Psoas muscle (tissue), 7 donors: ENCODE measurements at regions not wholly inside any gene's neighbourhood (a gene's known extent, or its start where the extent isn't known, plus 50 kb on each side); places are given as distances from the start of the nearest gene placed in this dataset.

Source experiments
- ATAC-seq, 4 donors: fragments of 200-7000 bp; cut with Tn5 transposase; one replicate each; pipeline ENCODE4 v1.9.1; 2020; ENCODE audit warnings: moderate library complexity in 3 of 4, mild to moderate bottlenecking in 2 of 4
- DNase-seq, 2 donors: peaks; one replicate each; pipeline ENCODE4 v3.0.0-alpha.2; 2020
- H3K27ac ChIP-seq: fragments of 200-600 bp; one replicate; pipeline ENCODE4 v1.8.0; 2022
- H3K27me3 ChIP-seq, 3 donors: fragments of 200-600 bp in 1 of 3; one replicate each; pipeline versions ENCODE4 v1.6.1 to v1.8.0; 2013 to 2022; ENCODE audit warnings: low read length in 2 of 3, mild to moderate bottlenecking in 2 of 3, moderate library complexity in 1 of 3; ENCODE audit not compliant: insufficient read depth in 3 of 3
- H3K36me3 ChIP-seq, 2 donors: fragments of 200-600 bp in 1 of 2; one replicate each; pipeline versions ENCODE4 v1.6.1 to v1.8.0; 2013 to 2022; ENCODE audit warnings: low read depth in 1 of 2, mild to moderate bottlenecking in 1 of 2, moderate library complexity in 1 of 2; ENCODE audit not compliant: insufficient read depth in 1 of 2
- H3K4me1 ChIP-seq: fragments of 200-600 bp; one replicate; pipeline ENCODE4 v1.8.0; 2022
- H3K4me3 ChIP-seq: fragments of 200-600 bp; one replicate; pipeline ENCODE4 v1.8.0; 2022; ENCODE audit warnings: mild to moderate bottlenecking
- H3K9me3 ChIP-seq: fragments of 200-600 bp; one replicate; pipeline ENCODE4 v1.8.0; 2022
- WGBS, 3 donors: extraction: QIAGEN DNeasy Blood & Tissue Kit; methylation state at CpG; one replicate each; pipeline versions ENCODE4 v1.1.6 to v1.1.7; 2013; 5-methylcytosine and 5-hydroxymethylcytosine counted together
- intact Hi-C, 2 donors: fragments of 100-400 bp; cut with DNase I; formaldehyde crosslinking; loops; one replicate each; pipeline versions ENCODE4 v1.11.0 to v1.14.2; 2022
- TF ChIP-seq, protein P1 (sequence below): fragments of 200-600 bp; IDR thresholded peaks from one replicate; pipeline ENCODE4 v1.8.0; 2022; ENCODE audit warnings: antibody characterized with exemption
- donor health status: healthy with polysubstance abuse.
- donor health status: DM: no; HTN: no; CAD: no; lungs with moderate emphysema.
- donor health status: Bipolar disorder and iron deficiency.
- donor health status: healthy.
- donor health status: DM: yes; HTN: yes; CAD: no.
- donor health status: DM: no; HTN: no; CAD: no.
- donor health status: DM: yes; HTN: yes; CAD: no.

DNA sequence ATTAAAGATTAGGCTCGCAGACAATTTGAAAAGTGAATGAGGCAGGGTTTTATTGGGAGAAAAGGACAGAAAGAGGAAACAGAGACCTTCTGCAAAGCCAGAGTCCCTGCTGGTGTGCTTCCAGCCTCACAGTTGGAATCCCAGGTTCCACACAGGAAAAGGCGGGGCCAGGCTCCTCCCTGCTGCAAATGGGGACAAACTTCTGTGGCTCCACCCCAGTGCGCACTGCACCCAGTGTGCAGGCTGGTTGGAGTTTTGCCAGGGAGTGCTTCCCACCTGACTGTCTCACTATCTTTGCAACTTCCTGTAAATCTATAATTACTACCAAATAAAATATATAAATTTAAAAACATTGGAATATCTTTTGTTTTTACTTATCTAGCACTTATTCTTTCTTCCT lies 386.0 kb upstream of the GRIN3A start:
- H3K27ac ChIP-seq, result no peak overlapping the region
- H3K4me3 ChIP-seq, result no peak overlapping the region
- H3K9me3 ChIP-seq, result no peaks in the 10 kb centered on the region
- DNase-seq, result no peak
- H3K4me1 ChIP-seq, result no peaks in the 10 kb centered on the region
- no peaks in the 10 kb centered on the region for H3K36me3 ChIP-seq
- intact Hi-C loops, result no loop called here
- ATAC-seq, result no peak
- H3K27me3 ChIP-seq, result no peaks in the 10 kb centered on the region
- 77 to 87% (median 84%) methylated on average over 3 of the region's 3 CpGs for WGBS, 3 donors
- TF ChIP-seq, protein P1, sequence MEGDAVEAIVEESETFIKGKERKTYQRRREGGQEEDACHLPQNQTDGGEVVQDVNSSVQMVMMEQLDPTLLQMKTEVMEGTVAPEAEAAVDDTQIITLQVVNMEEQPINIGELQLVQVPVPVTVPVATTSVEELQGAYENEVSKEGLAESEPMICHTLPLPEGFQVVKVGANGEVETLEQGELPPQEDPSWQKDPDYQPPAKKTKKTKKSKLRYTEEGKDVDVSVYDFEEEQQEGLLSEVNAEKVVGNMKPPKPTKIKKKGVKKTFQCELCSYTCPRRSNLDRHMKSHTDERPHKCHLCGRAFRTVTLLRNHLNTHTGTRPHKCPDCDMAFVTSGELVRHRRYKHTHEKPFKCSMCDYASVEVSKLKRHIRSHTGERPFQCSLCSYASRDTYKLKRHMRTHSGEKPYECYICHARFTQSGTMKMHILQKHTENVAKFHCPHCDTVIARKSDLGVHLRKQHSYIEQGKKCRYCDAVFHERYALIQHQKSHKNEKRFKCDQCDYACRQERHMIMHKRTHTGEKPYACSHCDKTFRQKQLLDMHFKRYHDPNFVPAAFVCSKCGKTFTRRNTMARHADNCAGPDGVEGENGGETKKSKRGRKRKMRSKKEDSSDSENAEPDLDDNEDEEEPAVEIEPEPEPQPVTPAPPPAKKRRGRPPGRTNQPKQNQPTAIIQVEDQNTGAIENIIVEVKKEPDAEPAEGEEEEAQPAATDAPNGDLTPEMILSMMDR, result no peak

DNA sequence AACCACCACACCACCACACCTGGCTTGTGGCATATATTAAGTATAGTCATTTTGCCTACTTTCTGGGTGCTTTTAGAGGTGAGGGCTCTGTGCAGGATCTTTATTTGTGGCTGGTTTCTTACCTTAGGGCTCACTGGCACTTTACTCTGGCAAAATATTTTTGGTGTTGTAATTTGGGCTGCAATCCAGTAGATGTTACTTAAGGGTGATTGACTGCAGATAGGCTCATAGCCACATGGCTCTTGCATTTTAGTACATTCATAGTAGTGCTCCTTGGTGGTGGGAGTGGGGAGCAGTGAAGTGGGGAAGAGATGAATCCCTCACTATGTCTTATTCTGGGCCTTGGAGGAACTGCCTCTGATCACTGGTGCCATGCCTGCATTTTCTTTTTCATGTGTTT lies 376.1 kb upstream of the GRIN3A start:
- intact Hi-C loops, result no loop called here
- H3K27ac ChIP-seq, result no peak overlapping the region

GRCh38 chr9:102113191-102113590 lies 374.7 kb upstream of the GRIN3A start:
- no peaks in the 10 kb centered on the region for H3K4me1 ChIP-seq
- DNase-seq (no peak), ATAC-seq (no peak)
- H3K27ac ChIP-seq, result no peak overlapping the region
- WGBS, 3 donors, result 65 to 71% (median 69%) methylated on average over 1 of the region's 1 CpG
- H3K4me3 ChIP-seq, result no peak overlapping the region
- H3K27me3 ChIP-seq, result no peaks in the 10 kb centered on the region
- intact Hi-C loops, result no loop called here
- no peaks in the 10 kb centered on the region for H3K36me3 ChIP-seq
- H3K9me3 ChIP-seq, result no peaks in the 10 kb centered on the region
- TF ChIP-seq, protein P1, result no peak

More for the DNA sequence above, 376.1 kb upstream of the GRIN3A start:
- Histone ChIP-seq H3K9me3 (no peaks in the 10 kb centered on the region), H3K4me1 (no peaks in the 10 kb centered on the region), H3K4me3 (no peak overlapping the region), H3K27me3 (no peaks in the 10 kb centered on the region), H3K36me3 (no peaks in the 10 kb centered on the region)
- TF ChIP-seq, protein P1, result no peak
- DNase-seq, result no peak
- ATAC-seq, result no peak

DNA sequence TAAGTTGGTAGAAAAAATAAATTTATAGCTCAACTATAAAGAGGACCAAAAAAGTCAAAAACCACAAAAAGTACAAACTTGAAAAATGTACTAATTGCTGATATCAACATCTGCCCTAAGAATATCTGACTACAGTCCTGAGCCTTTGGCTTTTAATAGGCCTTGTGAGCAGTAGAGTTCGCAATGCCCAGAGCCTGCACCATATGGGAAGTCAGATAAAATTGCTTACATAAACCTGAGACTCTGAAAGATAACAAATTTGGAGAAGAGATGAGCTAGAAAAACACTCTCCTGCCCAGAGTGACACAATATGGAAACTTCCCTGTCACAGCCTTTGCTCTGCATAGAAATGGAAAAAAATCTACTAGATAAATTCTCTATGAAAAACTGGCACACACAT lies 368.0 kb upstream of the GRIN3A start:
- Histone ChIP-seq H3K36me3 (no peaks in the 10 kb centered on the region), H3K27me3 (no peaks in the 10 kb centered on the region), H3K9me3 (no peaks in the 10 kb centered on the region), H3K27ac (no peak overlapping the region), H3K4me3 (no peak overlapping the region), H3K4me1 (no peaks in the 10 kb centered on the region)
- 79 to 95% (median 82%) methylated on average over 1 of the region's 1 CpG for WGBS, 3 donors
- no peak for ATAC-seq
- DNase-seq, result no peak
- TF ChIP-seq, protein P1, result no peak
- intact Hi-C loops, result no loop called here

GRCh38 chr9:102101723-102102122 lies 363.3 kb upstream of the GRIN3A start:
- H3K27ac ChIP-seq, result no peak overlapping the region
- H3K4me3 ChIP-seq, result no peak overlapping the region
- TF ChIP-seq, protein P1, result no peak
- intact Hi-C loops, result no loop called here
- no peaks in the 10 kb centered on the region for H3K27me3 ChIP-seq
- ATAC-seq (no peak), DNase-seq (no peak)
- H3K9me3 ChIP-seq, result peaks cover 3% of the 10 kb centered on the region
- H3K36me3 ChIP-seq, result no peaks in the 10 kb centered on the region
- H3K4me1 ChIP-seq, result no peaks in the 10 kb centered on the region
